HCT116 (cell line): ENCODE measurements at regions not wholly inside any gene's neighbourhood (a gene's known extent, or its start where the extent isn't known, plus 50 kb on each side); places are given as distances from the start of the nearest gene placed in this dataset.

Source experiments
- ATAC-seq: fragments of 200-7000 bp; cut with Tn5 transposase; 2 replicates; pipeline ENCODE4 v1.9.1; 2020; ENCODE audit warnings: mild to moderate bottlenecking, moderate library complexity
- BruUV-seq: library from RNA; stranded (reverse); fragments of 400-500 nt; replicated peaks from 2 replicates; lab custom pipeline; 2021; lab: Mats Ljungman, UMichigan
- CTCF ChIA-PET: fragments of 300-600 bp; sonication (Branson Sonifier 250); formaldehyde crosslinking; loops from one replicate; lab custom pipeline; 2021; ENCODE audit warnings: antibody characterized with exemption; lab: Charles Lee
- POLR2A ChIA-PET: fragments of 300-600, 350-600 bp; sonication (Branson Sonifier 250); formaldehyde crosslinking; loops from one replicate; lab custom pipeline; 2021; ENCODE audit warnings: antibody characterized with exemption; lab: Charles Lee
- RAD21 ChIA-PET, 2 experiments: fragments of 300-600 bp; sonication (Branson Sonifier 250); formaldehyde crosslinking; loops; one replicate each; lab custom pipeline; 2023; ENCODE audit warnings: low total read pairs in 2 of 2; ENCODE audit not compliant: uncharacterized antibody in 2 of 2, unreplicated experiment in 2 of 2, low non-redundant PET in 1 of 2; lab: Charles Lee
- DNase-seq: peaks from one replicate; pipeline ENCODE4 v3.0.0-alpha.2; 2010; ENCODE audit warnings: low read depth, low spot score
- H2AFZ ChIP-seq: fragments of 200-600 bp; shearing (Covaris generic), sonication (generic); 2 replicates; pipeline ENCODE4 v1.6.1; 2017; ENCODE audit warnings: low read depth, mixed run types, mixed read lengths, antibody characterized with exemption, low read length; ENCODE audit not compliant: poor library complexity, severe bottlenecking
- H3K27ac ChIP-seq: 2 replicates; pipeline ENCODE4 v1.5.1; 2012; ENCODE audit warnings: low read depth, low read length
- H3K27me3 ChIP-seq: fragments of 200-600 bp; sonication (generic); 2 replicates; pipeline ENCODE4 v1.6.1; 2016; ENCODE audit warnings: mixed run types, low read length, mixed read lengths; ENCODE audit not compliant: insufficient read depth
- H3K36me3 ChIP-seq, 2 experiments: fragments of 200-500 bp in 1 of 2; fragments of 200-600 bp in 1 of 2; sonication (Bioruptor generic) in 1 of 2; sonication (generic) in 1 of 2; 2 replicates each; pipeline versions ENCODE4 v1.5.1 to v1.6.1; 2014 to 2016; ENCODE audit warnings: low read length in 2 of 2, inconsistent platforms in 1 of 2, mixed read lengths in 1 of 2, mixed run types in 1 of 2; ENCODE audit not compliant: insufficient read depth in 2 of 2, control insufficient read depth in 1 of 2
- H3K4me1 ChIP-seq, 2 experiments: fragments of 200-600 bp in 1 of 2; sonication (generic) in 1 of 2; 2 replicates each; pipeline versions ENCODE4 v1.5.1 to v1.6.1; 2012 to 2017; ENCODE audit warnings: low read length in 2 of 2, inconsistent platforms in 1 of 2, mild to moderate bottlenecking in 1 of 2, mixed read lengths in 1 of 2, mixed run types in 1 of 2, moderate library complexity in 1 of 2; ENCODE audit not compliant: insufficient read depth in 2 of 2, control insufficient read depth in 1 of 2
- H3K4me2 ChIP-seq: fragments of 200-600 bp; sonication (generic); 2 replicates; pipeline ENCODE4 v1.6.1; 2017; ENCODE audit warnings: mixed run types, low read length, mixed read lengths
- H3K4me3 ChIP-seq, 2 experiments: fragments of 200-600 bp in 1 of 2; sonication (generic) in 1 of 2; replicated peaks in 1 of 2; 2 replicates each; pipeline ENCODE4 v1.5.1; 2011 to 2016; ENCODE audit warnings: low read length in 2 of 2, control low read depth in 1 of 2, low read depth in 1 of 2, mild to moderate bottlenecking in 1 of 2, mixed read lengths in 1 of 2, mixed run types in 1 of 2
- H3K79me2 ChIP-seq: fragments of 200-600 bp; sonication (generic); 2 replicates; pipeline ENCODE4 v1.6.1; 2017; ENCODE audit warnings: mild to moderate bottlenecking, mixed run types, low read length, moderate library complexity, mixed read lengths; ENCODE audit not compliant: insufficient read depth
- H3K9ac ChIP-seq: fragments of 200-600 bp; sonication (generic); 2 replicates; pipeline ENCODE4 v1.6.1; 2016; ENCODE audit warnings: low read length, mixed read lengths
- H3K9me2 ChIP-seq: fragments of 200-600 bp; sonication (generic), shearing (Covaris generic); 2 replicates; pipeline ENCODE4 v1.6.1; 2017; ENCODE audit warnings: mixed run types, mild to moderate bottlenecking, moderate library complexity; ENCODE audit not compliant: insufficient read depth
- H3K9me3 ChIP-seq, 2 experiments: fragments of 200-500 bp in 1 of 2; fragments of 200-600 bp in 1 of 2; sonication (Bioruptor generic) in 1 of 2; sonication (generic) in 1 of 2; 2 replicates each; pipeline ENCODE4 v1.6.1; 2014 to 2017; ENCODE audit warnings: low read length in 2 of 2, mixed read lengths in 2 of 2, inconsistent platforms in 1 of 2, low read depth in 1 of 2, mild to moderate bottlenecking in 1 of 2, mixed run types in 1 of 2, moderate library complexity in 1 of 2; ENCODE audit not compliant: control insufficient read depth in 1 of 2, insufficient read depth in 1 of 2
- H4K20me1 ChIP-seq: fragments of 200-600 bp; sonication (generic), shearing (Covaris generic); 2 replicates; pipeline ENCODE4 v1.6.1; 2017; ENCODE audit warnings: mixed run types, mild to moderate bottlenecking, moderate library complexity; ENCODE audit not compliant: insufficient read depth
- CTCF ChIP-seq, 3 experiments: fragments of 200-600 bp in 1 of 3; sonication (generic) in 1 of 3; IDR thresholded peaks in 2 of 3; conservative IDR thresholded peaks in 1 of 3; 2 replicates each; pipeline ENCODE4 v1.5.1; 2012 to 2017; ENCODE audit warnings: low read depth in 2 of 3, low read length in 2 of 3, antibody characterized with exemption in 1 of 3, borderline replicate concordance in 1 of 3, control low read depth in 1 of 3, mild to moderate bottlenecking in 1 of 3, mixed read lengths in 1 of 3, mixed run types in 1 of 3, moderate library complexity in 1 of 3; ENCODE audit not compliant: insufficient read depth in 1 of 3
- ELF1 ChIP-seq: IDR thresholded peaks from 2 replicates; pipeline ENCODE4 v1.6.1; 2012; ENCODE audit warnings: low read depth, borderline replicate concordance
- EZH2phosphoT487 ChIP-seq: fragments of 200-600 bp; IDR thresholded peaks from 2 replicates; pipeline ENCODE4 v1.6.1; 2018; ENCODE audit warnings: antibody characterized with exemption, borderline replicate concordance
- FOSL1 ChIP-seq: IDR thresholded peaks from 2 replicates; pipeline ENCODE4 v1.6.1; 2012; ENCODE audit warnings: low read depth
- ZNF274 ChIP-seq: fragments of 200-500 bp; sonication (Bioruptor generic); IDR thresholded peaks from 2 replicates; pipeline ENCODE4 v1.6.1; 2014; ENCODE audit warnings: mild to moderate bottlenecking, low read depth, low read length, inconsistent platforms
- intact Hi-C: fragments of 100-400 bp; cut with micrococcal nuclease; formaldehyde crosslinking; loops from 2 replicates; pipeline ENCODE4 v1.10.0; 2022
- TF ChIP-seq, protein P1 (sequence below): IDR thresholded peaks from 2 replicates; pipeline ENCODE4 v1.6.1; 2012; ENCODE audit warnings: low read depth

DNA sequence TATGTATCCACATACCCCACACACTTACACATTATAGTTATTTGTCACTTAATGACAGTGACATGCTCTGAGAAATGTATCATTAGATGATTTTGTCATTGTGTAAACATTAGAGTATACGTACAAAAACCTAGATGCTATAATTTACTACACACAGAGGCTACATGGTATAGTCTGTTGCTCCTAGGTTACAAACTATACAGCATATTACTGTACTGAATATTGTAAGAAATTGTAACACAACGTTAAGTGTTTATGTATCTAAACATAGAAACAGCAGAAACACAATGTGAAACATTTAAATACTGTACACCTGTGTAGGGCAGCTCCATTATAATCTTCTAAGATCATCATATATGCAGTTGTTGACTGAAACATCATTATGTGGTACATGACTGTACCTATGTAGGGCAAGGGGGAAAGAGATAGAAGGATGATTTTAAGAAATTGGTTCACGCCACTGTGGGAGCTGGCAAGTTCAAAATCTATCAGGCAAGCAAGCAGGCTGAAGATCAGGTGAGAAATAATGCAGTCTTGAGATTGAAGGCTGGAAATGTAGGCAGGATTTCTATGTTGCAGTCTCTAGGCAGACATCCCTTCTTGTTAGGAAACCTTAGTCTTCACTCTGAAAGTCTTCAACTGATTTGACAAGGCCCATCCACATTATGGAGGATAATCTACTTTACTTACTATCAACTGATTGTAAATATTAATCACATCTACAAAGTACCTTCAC is 78.0 kb upstream of the CPEB2 start:
- RAD21 ChIA-PET = no interaction called here
- Histone ChIP-seq H3K79me2 (no peaks in the 10 kb centered on the region), H3K4me3 (no peak overlapping the region), H3K4me1 (no peaks in the 10 kb centered on the region), H2AFZ (no peak overlapping the region), H3K9ac (no peak overlapping the region), H3K9me2 (no peaks in the 10 kb centered on the region), H3K27me3 (no peaks in the 10 kb centered on the region), H3K36me3 (no peaks in the 10 kb centered on the region), H3K27ac (no peak overlapping the region), H3K4me2 (no peak overlapping the region), H3K9me3 (no peaks in the 10 kb centered on the region), H4K20me1 (no peaks in the 10 kb centered on the region)
- TF ChIP-seq CTCF (IDR thresholded peaks at IDR 0.05 in 2 of 3, conservative IDR thresholded peaks at IDR 0.05 in 1 of 3; ENCODE audit: borderline replicate concordance in 1 of 3, insufficient read depth in 1 of 3, low read depth in 2 of 3, low read length in 2 of 3) (no peak), EZH2phosphoT487 (no peak)
- no TSS peak for BruUV-seq
- DNase-seq (no peak), ATAC-seq (no peak)
- CTCF ChIA-PET = no interaction called here
- intact Hi-C loops = no loop called here
- POLR2A ChIA-PET = no interaction called here

GRCh38 chr4:14924812-14925344 is 77.4 kb upstream of the CPEB2 start:
- Histone ChIP-seq H4K20me1 (no peaks in the 10 kb centered on the region), H3K27me3 (no peaks in the 10 kb centered on the region), H3K4me3 (no peak overlapping the region), H3K9ac (no peak overlapping the region), H3K27ac (no peak overlapping the region), H3K9me2 (no peaks in the 10 kb centered on the region), H3K4me1 (no peaks in the 10 kb centered on the region), H3K36me3 (no peaks in the 10 kb centered on the region), H3K79me2 (no peaks in the 10 kb centered on the region), H2AFZ (no peak overlapping the region), H3K4me2 (no peak overlapping the region), H3K9me3 (no peaks in the 10 kb centered on the region)
- POLR2A ChIA-PET = no interaction called here
- CTCF ChIA-PET = no interaction called here
- BruUV-seq = no TSS peak
- RAD21 ChIA-PET = no interaction called here
- no peak for TF ChIP-seq FOSL1
- TF ChIP-seq, protein P1, sequence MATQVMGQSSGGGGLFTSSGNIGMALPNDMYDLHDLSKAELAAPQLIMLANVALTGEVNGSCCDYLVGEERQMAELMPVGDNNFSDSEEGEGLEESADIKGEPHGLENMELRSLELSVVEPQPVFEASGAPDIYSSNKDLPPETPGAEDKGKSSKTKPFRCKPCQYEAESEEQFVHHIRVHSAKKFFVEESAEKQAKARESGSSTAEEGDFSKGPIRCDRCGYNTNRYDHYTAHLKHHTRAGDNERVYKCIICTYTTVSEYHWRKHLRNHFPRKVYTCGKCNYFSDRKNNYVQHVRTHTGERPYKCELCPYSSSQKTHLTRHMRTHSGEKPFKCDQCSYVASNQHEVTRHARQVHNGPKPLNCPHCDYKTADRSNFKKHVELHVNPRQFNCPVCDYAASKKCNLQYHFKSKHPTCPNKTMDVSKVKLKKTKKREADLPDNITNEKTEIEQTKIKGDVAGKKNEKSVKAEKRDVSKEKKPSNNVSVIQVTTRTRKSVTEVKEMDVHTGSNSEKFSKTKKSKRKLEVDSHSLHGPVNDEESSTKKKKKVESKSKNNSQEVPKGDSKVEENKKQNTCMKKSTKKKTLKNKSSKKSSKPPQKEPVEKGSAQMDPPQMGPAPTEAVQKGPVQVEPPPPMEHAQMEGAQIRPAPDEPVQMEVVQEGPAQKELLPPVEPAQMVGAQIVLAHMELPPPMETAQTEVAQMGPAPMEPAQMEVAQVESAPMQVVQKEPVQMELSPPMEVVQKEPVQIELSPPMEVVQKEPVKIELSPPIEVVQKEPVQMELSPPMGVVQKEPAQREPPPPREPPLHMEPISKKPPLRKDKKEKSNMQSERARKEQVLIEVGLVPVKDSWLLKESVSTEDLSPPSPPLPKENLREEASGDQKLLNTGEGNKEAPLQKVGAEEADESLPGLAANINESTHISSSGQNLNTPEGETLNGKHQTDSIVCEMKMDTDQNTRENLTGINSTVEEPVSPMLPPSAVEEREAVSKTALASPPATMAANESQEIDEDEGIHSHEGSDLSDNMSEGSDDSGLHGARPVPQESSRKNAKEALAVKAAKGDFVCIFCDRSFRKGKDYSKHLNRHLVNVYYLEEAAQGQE = no peak
- no peak for TF ChIP-seq ZNF274
- TF ChIP-seq CTCF (IDR thresholded peaks at IDR 0.05 in 2 of 3, conservative IDR thresholded peaks at IDR 0.05 in 1 of 3; ENCODE audit: borderline replicate concordance in 1 of 3, insufficient read depth in 1 of 3, low read depth in 2 of 3, low read length in 2 of 3) = no peak
- TF ChIP-seq ELF1 = no peak
- DNase-seq (no peak), ATAC-seq (no peak)
- intact Hi-C loops = no loop called here
